ENCODE measurements at regions not wholly inside any gene's neighbourhood (a gene's known extent, or its start where the extent isn't known, plus 50 kb on each side); places are given as distances from the start of the nearest gene placed in this dataset.

GRCh38 chr18:8893628-8894231 is 188.4 kb downstream of the MTCL1 start:
- no peak for TF ChIP-seq CTCF (IDR thresholded peaks at IDR 0.05)
- TF ChIP-seq POLR2A (IDR thresholded peaks at IDR 0.05) = no peak
- no peak for TF ChIP-seq POLR2AphosphoS5 (IDR thresholded peaks at IDR 0.05; ENCODE audit: insufficient read depth in 1 of 2, low read depth in 1 of 2)
